ENCODE measurements at regions not wholly inside any gene's neighbourhood (a gene's known extent, or its start where the extent isn't known, plus 50 kb on each side); places are given as distances from the start of the nearest gene placed in this dataset.

- DNase-seq (ENCODE audit: low read depth), result no peak
Measured at GRCh38 chr2:78301166-78301789, 724.2 kb upstream of the REG3G start.

GRCh38 chr2:78304678-78305077 is 720.8 kb upstream of the REG3G start:
- DNase-seq (ENCODE audit: low read depth), result no peak

DNA sequence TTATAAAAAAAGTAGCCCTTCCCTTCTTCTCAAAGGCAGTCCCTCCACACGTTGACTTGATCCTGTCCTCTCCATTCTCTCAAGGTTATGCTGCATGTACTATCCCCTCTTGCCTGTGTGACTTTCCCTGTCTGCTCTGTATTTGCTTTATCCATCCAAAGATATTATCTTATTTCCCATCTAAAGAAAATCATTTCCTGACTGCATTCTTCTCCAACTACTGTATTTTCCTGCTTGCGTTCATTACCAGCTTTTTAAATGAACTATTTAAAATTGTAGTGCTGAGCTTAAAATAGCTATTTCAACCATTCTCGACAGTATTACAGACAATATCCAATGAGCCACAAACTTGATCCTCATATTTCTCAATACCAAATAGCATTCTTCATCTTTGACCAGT is 716.0 kb upstream of the REG3G start:
- DNase-seq (ENCODE audit: low read depth), result no peak

- DNase-seq (ENCODE audit: low read depth), result no peak
Measured at GRCh38 chr2:78315368-78315767, 710.1 kb upstream of the REG3G start.

DNA sequence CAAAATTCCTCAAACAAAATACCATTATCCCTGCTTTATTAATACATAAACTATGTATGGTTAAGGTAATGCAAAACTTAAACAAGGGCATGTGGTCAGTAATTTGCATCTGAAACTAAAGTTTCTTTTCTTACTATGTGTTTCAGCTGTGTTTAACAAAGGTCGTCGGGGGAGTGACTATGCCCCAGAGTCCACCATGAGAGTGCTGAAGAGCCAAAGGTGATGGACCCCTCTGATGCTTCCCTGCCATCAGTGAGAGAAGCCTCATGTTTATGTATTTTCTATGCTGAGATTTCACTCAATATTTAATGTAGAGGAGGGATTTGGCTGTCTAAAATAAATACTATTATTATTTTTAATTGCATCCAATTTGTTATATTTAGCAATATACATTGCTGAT is 707.2 kb upstream of the REG3G start:
- no peak for DNase-seq (ENCODE audit: low read depth)

DNA sequence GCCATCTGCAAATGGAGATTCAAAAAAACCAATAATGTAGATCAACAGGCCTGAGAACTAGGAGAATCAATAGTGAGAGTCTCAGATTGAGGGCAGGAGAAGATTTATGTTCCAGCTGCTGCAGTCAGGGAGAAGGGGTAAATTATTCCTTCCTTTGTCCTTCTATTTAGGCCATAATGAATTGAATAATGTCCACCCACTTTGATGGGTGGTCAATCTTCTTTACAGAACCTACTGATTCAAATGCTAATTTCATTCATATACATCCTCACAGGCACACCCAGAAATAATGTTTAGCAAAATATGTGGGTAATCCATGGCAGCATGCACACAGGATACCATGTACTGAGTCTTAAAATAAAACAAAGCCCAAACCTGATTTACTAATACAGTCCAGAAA is 695.3 kb upstream of the REG3G start:
- DNase-seq (ENCODE audit: low read depth), result no peak

GRCh38 chr2:78351208-78351607 is 674.3 kb upstream of the REG3G start:
- DNase-seq (ENCODE audit: low read depth), result no peak

DNA sequence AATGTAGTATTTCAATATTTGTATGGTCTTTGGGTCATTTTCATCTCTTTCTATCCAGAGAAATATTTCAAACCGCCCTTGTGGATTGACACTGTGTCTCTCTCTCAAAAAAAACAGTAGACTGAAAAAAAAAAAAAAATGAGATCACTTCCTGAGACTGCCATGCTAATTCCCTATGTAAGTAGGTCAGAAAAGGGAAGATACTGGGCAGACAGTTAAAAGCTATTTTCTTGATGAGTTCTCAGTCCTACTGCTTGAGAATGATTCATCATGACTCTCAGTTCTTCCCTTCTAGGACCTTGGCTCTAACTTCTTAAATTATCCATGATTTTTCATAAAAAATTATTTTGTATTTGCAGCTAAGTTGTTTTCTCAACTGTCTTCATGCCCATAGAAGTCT is 672.3 kb upstream of the REG3G start:
- DNase-seq (ENCODE audit: low read depth), result no peak

GRCh38 chr2:78355967-78356366 is 669.5 kb upstream of the REG3G start:
- DNase-seq (ENCODE audit: low read depth), result no peak

DNA sequence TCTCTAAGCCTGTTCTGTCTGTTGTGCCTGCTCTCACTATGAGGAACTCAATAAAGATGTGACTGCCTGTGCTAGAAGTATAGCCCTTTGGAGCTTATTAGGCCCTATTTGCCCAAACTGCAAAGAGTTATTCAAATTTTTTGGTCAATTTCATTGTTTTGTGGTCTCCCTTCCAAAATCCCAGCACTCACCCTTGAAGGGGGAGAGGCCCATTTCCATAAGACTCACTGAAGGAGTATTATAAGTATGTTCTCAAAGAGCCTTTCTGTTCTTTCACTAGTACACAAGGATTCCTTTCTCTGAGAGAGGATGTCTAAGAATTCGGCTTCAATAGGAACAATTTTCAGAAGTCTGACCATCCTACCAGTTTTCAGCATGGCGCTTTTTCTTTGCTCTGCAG is 641.9 kb upstream of the REG3G start:
- no peak for DNase-seq (ENCODE audit: low read depth)

DNA sequence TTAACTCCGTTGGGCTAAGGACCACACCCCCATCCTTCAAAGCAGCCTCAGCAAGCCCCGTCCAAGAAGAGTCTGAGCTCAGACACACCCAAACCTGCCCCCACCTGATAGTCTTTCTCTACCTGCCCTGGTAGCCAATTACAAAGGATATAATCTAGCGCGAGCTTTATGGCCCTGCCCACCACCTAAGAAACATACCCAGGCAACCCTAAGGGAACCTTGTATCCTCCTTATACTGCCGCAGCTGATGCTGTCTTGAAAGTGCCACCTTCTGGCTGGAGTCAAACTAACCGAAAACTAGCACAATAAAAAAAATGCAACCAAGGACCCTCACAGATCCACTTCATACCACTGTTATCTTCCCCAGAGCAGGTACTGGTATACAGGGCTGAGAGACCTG is 628.3 kb upstream of the REG3G start:
- no peak for DNase-seq (ENCODE audit: low read depth)

GRCh38 chr2:78407960-78408794 is 617.3 kb upstream of the REG3G start:
- no peak for DNase-seq (ENCODE audit: low read depth)

- no peak for DNase-seq (ENCODE audit: low read depth)
Measured at GRCh38 chr2:78408795-78409118, 616.7 kb upstream of the REG3G start.

DNA sequence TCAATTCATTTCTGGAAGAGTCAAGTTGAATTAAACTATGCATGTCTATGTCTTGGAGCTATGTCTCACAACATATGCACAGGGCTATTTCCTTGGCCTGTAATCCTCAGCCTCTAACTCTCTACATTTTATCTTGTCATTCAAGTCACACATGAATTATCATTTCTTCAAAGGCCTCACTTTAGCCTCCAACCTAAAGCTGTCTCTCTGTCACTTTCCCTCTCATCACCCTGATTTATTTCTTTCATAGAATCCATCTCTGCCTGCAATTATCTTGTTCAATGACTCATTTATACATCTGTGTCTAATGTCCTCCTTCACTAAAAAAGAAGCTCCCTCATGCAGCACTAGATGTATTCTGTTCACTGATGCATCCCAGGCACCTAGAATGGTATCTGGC is 614.2 kb upstream of the REG3G start:
- no peak for DNase-seq (ENCODE audit: low read depth)

GRCh38 chr2:78416625-78417300 is 608.7 kb upstream of the REG3G start:
- no peak for DNase-seq (ENCODE audit: low read depth)

DNA sequence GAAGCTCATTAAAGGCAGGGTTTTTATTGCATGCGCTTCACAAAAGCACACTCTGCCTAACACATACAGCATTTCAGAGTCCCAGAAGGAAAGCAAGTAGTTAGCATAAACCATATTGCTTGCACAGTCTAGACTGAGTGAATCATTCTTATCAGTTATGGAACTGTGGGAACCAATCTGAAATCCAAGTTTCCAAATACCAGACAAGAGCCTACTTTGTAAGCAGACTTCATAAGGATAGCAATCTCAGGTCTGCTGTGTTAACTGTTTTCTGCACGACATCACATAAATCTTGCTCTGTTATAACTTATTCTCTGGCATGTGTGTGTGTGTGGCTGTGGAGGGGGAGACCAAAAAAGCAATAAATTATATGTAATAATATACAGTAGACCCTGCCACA is 608.1 kb upstream of the REG3G start:
- DNase-seq (ENCODE audit: low read depth), result no peak

DNA sequence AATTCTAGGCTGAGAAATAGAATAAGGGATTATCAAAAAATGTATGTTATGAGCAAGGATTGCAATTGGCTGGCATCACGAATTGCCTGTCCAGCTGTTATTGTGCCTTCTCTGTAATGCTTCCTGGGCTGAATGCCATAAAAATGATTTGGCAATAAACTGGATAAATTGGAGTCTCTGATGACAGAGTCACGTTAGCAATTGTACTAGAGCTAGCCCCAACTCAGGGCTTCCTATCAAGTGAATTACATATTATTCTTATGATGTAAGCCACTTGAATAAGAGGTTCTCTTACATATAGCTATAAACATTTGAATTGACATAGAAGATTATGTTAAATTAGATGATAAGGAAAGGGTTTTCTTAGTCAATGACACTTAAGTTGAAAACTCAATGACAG is 607.5 kb upstream of the REG3G start:
- no peak for DNase-seq (ENCODE audit: low read depth)

DNA sequence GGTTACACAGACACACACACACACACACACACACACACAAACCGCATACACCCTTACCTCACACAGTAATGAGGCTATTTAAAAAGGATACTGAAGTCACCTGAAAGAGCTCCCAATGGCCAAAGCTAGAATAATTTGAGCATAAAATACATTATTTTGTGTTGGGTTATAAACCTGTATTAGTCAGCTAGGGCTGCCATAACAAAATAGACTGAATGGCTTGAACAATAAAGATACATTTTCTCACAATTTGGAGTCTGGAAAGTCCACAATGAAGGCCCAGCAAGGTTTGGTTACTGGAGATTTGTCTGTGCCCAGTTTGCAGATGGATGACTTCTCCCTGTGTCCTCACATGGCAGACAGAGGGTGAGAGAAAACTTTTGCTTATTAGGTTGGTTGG is 605.4 kb upstream of the REG3G start:
- DNase-seq (ENCODE audit: low read depth), result no peak

- no peak for DNase-seq (ENCODE audit: low read depth)
Measured at GRCh38 chr2:78423631-78424030, 601.9 kb upstream of the REG3G start.

- no peak for DNase-seq (ENCODE audit: low read depth)
Measured at GRCh38 chr2:78427170-78427569, 598.3 kb upstream of the REG3G start.

GRCh38 chr2:78431241-78431640 is 594.3 kb upstream of the REG3G start:
- no peak for DNase-seq (ENCODE audit: low read depth)

DNA sequence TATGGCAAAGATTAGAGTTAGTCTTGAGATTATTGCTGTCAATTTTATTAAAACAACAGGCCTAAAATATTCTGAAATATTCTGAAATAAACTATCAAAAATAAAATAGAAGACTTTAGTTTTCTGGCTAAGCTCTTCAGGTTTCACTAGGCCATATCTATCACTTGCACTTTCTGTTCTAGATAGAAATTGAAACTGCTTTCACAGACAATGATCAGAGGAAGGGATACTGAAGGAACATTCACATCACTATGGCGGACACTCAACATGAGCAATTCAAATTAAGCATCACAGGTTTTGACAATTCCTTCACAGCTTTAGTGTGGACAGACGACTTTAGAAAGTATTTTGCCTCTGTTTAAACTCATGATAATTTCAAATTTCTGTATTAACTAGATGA is 586.4 kb upstream of the REG3G start:
- DNase-seq (ENCODE audit: low read depth), result no peak

- DNase-seq (ENCODE audit: low read depth), result no peak
Measured at GRCh38 chr2:78455586-78455985, 569.9 kb upstream of the REG3G start.

DNA sequence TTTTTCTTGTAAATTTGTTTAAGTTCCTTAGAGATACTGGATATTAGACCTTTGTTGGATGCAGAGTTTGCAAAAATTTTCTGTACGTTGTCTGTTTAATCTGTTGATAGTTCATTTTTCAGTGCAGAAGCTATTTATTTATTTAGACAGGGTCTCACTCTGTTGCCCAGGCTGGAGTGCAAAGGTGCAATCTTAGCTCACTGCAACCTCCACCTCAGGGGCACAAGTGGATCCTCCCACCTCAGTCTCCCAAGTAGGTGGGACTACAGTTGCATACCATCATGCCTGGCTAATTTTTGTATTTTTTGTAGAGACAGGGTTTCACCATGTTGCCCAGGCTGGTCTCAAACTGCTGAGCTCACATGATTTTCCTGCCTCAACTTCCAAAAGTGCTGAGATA is 568.2 kb upstream of the REG3G start:
- DNase-seq (ENCODE audit: low read depth), result no peak
